MCF 10A (cell line): ENCODE measurements at regions not wholly inside any gene's neighbourhood (a gene's known extent, or its start where the extent isn't known, plus 50 kb on each side); places are given as distances from the start of the nearest gene placed in this dataset.
"Not testable (repeated sequence)": the region's sequence is repeated elsewhere in the genome, so short reads cannot be mapped to it uniquely, and the experiment has no call there.

Experiments
- BruUV-seq: library from RNA; stranded (reverse); fragments of 400-500 nt; replicated peaks from 2 replicates; lab custom pipeline; 2021; lab: Mats Ljungman, UMichigan
- CTCF ChIA-PET: fragments of 300-600 bp; sonication (Branson Sonifier 250); formaldehyde crosslinking; extraction: SDS; loops from one replicate; lab custom pipeline; 2021; ENCODE audit warnings: antibody characterized with exemption, inconsistent platforms; lab: Yijun Ruan, JAX
- POLR2A ChIA-PET: fragments of 300-600, 350-650 bp; sonication (Branson Sonifier 250); formaldehyde crosslinking; extraction: SDS; loops from one replicate; lab custom pipeline; 2020; ENCODE audit warnings: antibody characterized with exemption, inconsistent platforms; lab: Yijun Ruan, JAX
- DNase-seq: peaks from one replicate; pipeline ENCODE4 v3.0.0-alpha.2; 2018; ENCODE audit not compliant: unreplicated experiment
- H3K27ac Mint-ChIP-seq: one replicate; pipeline ENCODE4 v1.8.0; 2022; ENCODE audit warnings: mild to moderate bottlenecking, low read depth, mixed read lengths; ENCODE audit not compliant: unreplicated experiment
- H3K27me3 Mint-ChIP-seq: one replicate; pipeline ENCODE4 v1.8.0; 2022; ENCODE audit warnings: mixed read lengths; ENCODE audit not compliant: insufficient read depth, unreplicated experiment
- H3K36me3 Mint-ChIP-seq: one replicate; pipeline ENCODE4 v1.8.0; 2022; ENCODE audit warnings: mild to moderate bottlenecking, moderate library complexity, mixed read lengths; ENCODE audit not compliant: insufficient read depth, unreplicated experiment
- H3K4me1 Mint-ChIP-seq: one replicate; pipeline ENCODE4 v1.8.0; 2022; ENCODE audit warnings: mixed read lengths; ENCODE audit not compliant: insufficient read depth, unreplicated experiment
- H3K4me3 Mint-ChIP-seq: one replicate; pipeline ENCODE4 v1.8.0; 2022; ENCODE audit warnings: mild to moderate bottlenecking, moderate library complexity, mixed read lengths; ENCODE audit not compliant: unreplicated experiment
- H3K9me3 Mint-ChIP-seq: one replicate; pipeline ENCODE4 v1.8.0; 2022; ENCODE audit warnings: mixed read lengths; ENCODE audit not compliant: unreplicated experiment
- intact Hi-C: fragments of 100-400 bp; cut with micrococcal nuclease; formaldehyde crosslinking; loops from 2 replicates; pipeline ENCODE4 v1.14.1; 2022
- TF ChIP-seq, protein P1 (sequence below): fragments of 200-600 bp; IDR thresholded peaks from one replicate; pipeline ENCODE4 v1.8.0; 2022; ENCODE audit warnings: antibody characterized with exemption, mild to moderate bottlenecking; ENCODE audit not compliant: unreplicated experiment

DNA sequence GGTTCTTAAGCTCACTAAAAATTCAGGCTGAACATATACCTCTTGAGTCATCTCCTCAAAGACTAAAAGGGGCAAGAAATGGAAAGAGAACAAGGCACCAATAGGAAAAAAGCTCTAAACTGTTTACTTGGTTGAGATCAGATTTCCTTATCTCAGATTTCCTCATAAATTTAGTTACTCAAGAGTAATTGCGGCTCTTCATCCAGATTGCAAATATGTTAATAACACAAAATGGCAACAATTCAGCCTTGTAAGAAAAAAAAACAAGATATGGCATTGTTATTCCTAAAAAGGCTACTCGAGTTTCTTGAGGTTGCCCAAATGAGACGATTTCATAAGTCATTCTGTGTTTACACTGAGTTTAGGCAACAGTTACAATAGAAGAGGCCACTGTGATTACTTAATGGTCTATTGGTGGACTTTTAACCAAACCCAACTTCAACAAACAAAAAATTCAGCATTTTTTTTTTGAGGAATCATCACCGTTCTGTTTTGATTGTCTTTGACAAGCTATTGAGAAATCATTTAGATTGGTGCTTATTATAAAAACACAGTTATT, 97.9 kb upstream of the PDHA1 start:
- POLR2A ChIA-PET = no interaction called here
- no peaks in the 10 kb centered on the region for H3K4me1 Mint-ChIP-seq
- H3K27me3 Mint-ChIP-seq = no peaks in the 10 kb centered on the region
- peaks cover 31% of the 10 kb centered on the region for H3K9me3 Mint-ChIP-seq
- H3K36me3 Mint-ChIP-seq = no peaks in the 10 kb centered on the region
- no peak overlapping the region for H3K4me3 Mint-ChIP-seq
- CTCF ChIA-PET = interaction anchor here (0.7 kb wide), 1 partner anchor 132 kb away, joined by 3 read pairs; no protein-coding TSS in a partner anchor
- no peak overlapping the region for H3K27ac Mint-ChIP-seq
- BruUV-seq = no TSS peak
- TF ChIP-seq, protein P1, sequence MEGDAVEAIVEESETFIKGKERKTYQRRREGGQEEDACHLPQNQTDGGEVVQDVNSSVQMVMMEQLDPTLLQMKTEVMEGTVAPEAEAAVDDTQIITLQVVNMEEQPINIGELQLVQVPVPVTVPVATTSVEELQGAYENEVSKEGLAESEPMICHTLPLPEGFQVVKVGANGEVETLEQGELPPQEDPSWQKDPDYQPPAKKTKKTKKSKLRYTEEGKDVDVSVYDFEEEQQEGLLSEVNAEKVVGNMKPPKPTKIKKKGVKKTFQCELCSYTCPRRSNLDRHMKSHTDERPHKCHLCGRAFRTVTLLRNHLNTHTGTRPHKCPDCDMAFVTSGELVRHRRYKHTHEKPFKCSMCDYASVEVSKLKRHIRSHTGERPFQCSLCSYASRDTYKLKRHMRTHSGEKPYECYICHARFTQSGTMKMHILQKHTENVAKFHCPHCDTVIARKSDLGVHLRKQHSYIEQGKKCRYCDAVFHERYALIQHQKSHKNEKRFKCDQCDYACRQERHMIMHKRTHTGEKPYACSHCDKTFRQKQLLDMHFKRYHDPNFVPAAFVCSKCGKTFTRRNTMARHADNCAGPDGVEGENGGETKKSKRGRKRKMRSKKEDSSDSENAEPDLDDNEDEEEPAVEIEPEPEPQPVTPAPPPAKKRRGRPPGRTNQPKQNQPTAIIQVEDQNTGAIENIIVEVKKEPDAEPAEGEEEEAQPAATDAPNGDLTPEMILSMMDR = no peak
- peak; percentile 24 for DNase-seq
- intact Hi-C loops = no loop called here

DNA sequence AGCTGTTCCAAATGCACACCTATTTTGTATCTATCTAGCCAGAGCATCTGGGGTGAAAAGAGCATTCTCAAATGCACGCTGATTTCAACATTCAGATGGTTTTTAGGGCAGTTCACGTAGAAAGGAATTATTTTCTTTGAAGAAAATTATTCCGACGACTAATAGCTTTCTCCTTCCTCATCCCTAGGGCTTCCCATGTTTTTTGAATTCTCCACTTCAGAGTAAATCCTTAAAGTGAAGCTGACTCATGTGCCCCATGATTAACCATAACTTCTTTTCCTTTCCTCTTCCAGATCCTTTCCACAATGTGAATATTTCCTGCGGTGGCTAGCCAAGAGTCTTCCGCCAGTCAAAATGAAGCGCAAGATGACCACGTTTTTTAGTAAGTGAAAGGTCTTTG, 86.7 kb upstream of the PDHA1 start:
- intact Hi-C loops = no loop called here
- Mint-ChIP-seq H3K27ac (no peak overlapping the region), H3K4me3 (no peak overlapping the region), H3K4me1 (no peaks in the 10 kb centered on the region), H3K36me3 (no peaks in the 10 kb centered on the region), H3K27me3 (no peaks in the 10 kb centered on the region), H3K9me3 (peaks cover 13% of the 10 kb centered on the region)
- DNase-seq = no peak
- BruUV-seq = no TSS peak
- ChIA-PET POLR2A (interaction anchor here (0.8 kb wide), 1 partner anchor 194 kb away, joined by 3 read pairs; no protein-coding TSS in a partner anchor), CTCF (no interaction called here)
- TF ChIP-seq, protein P1 = no peak

DNA sequence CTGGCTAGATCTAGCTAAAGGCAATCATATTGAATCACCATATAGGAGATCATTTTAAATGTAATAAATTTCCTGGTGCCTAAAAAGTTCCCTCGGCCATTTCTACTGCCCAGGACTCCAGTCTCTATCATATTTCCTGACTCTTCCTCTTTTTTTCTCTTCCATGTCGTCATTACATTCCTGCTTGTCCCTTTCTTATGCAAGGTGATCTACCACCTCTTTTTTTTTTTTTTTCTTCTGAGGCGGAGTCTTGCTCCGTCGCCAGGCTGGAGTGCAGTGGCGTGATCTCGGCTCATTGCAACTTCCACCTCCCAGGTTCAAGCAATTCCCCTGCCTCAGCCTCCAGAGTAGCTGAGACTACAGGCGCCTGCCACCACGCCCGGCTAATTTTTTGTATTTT, 82.7 kb upstream of the PDHA1 start:
- H3K27me3 Mint-ChIP-seq, DNase-seq, H3K36me3 Mint-ChIP-seq, H3K4me3 Mint-ChIP-seq, POLR2A ChIA-PET, intact Hi-C loops, H3K27ac Mint-ChIP-seq, BruUV-seq, H3K4me1 Mint-ChIP-seq, CTCF ChIA-PET: not testable (repeated sequence)
- H3K9me3 Mint-ChIP-seq = peaks cover 22% of the 10 kb centered on the region

DNA sequence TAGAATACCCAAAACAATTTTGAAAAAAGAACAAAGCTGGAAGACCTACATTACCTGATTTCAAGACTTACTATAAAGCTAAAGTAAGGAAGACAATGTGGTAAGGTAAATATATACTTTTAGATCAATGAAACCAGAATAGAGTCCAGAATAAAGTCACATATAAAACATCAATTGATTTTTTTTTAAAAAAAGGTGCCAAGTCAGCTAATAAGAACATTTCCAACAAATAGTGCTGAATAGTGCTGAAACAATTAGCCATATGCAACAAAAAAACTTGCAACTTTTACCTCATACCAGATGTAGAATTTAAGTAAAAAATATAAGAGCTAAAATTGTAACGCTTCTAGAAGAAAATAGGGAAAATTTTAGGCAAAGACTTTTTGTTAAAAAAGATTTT, 73.0 kb upstream of the PDHA1 start:
- no peak for DNase-seq
- ChIA-PET CTCF (interaction anchor here (0.6 to 1.6 kb wide), 2 partner anchors 231 to 775 kb away, joined by 3 read pairs; no protein-coding TSS in a partner anchor), POLR2A (no interaction called here)
- intact Hi-C loops = no loop called here
- TF ChIP-seq, protein P1 = no peak
- peaks cover 4% of the 10 kb centered on the region for H3K9me3 Mint-ChIP-seq
- no peaks in the 10 kb centered on the region for H3K27me3 Mint-ChIP-seq
- no peaks in the 10 kb centered on the region for H3K4me1 Mint-ChIP-seq
- no peaks in the 10 kb centered on the region for H3K36me3 Mint-ChIP-seq
- H3K27ac Mint-ChIP-seq = no peak overlapping the region
- no TSS peak for BruUV-seq
- no peak overlapping the region for H3K4me3 Mint-ChIP-seq
